Suppressor macrophage treated with lipopolysaccharide for 1 hour (primary cell): ENCODE measurements at regions not wholly inside any gene's neighbourhood (a gene's known extent, or its start where the extent isn't known, plus 50 kb on each side); places are given as distances from the start of the nearest gene placed in this dataset.

Source experiments
- DNase-seq, 3 donors: peaks; one replicate each; pipeline ENCODE4 v3.0.0-alpha.2; 2020 to 2022

DNA sequence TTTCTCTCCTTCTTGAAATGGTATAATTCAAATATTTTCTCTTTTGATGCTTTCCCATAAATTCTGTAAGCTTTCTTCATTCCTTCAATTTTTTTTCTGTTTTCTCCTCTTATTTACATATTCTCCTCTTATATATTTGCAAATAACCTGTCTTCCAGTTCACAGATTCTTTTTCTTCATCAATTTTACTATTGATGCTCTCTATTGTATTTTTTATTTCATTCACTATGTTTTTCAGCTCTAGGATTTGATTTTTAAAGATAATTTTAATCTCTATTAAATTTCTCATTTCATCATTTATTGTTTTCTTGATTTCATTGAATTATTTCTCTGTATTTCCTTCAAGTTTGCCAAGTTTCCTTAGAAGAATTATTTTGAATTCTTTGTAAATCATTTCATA, 54.0 kb upstream of the PRPS1L1 start:
- no peak for DNase-seq

DNA sequence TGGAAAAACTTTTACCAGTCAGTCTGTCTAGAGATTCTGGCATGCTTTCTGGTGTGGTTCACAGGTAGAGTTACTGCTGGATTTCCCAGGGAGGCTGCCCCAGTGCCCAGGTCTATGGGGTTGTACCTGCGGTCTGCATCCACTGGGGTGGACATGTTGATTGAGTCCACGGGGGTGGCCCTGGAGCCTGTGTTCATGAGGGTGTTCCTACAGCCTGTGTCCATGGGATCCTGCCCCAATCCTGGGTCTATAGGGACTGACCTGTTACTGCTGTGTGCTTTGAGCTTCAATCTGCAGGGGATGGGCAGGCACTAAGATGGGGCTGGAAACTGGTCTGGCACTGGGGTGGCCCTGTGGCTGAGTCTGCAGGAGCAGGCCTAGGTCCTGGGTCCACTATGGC, 54.5 kb upstream of the PRPS1L1 start:
- no peak for DNase-seq

DNA sequence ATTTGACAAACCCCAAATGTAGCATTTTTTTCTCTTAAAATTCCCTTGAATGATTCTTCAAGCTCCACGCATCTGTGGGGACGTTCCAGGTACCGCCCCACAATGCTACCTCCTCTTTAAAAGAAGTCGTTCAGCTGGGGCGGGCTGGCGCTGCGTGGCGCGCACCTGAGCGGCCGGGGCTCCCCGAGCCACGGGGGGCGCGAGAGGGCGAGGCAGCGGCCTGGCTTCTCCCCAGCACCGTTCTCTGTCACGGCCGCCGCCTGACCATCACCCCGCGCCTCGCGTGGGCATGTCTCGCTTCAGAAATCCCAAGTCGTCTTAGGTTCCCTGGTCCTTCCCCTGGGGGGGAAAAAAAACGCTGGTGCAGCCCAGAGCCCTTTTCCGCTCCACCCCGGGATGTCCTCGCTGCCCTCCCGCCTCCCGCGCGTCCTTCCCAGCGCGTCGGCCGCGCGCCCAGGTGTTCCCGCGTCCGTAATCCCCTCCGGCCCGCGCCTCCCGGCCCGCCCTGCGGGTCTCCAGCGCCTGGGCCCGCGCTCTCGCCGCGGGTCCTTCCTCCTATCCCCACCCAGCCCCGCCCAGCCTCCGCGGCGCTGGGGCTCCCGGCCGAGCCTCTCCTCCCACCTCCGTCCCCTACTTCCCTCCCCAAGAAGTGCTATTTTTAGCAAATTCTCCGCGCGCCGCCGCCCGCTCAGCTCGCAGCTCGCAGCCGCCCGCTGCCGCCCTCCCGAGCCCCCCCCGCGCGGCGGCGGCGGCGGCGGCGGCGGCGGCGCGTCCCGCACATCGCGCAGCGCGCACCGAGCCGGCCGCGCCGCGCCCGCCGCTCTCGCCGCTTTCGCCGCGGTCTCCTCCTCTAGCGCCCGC, 58.7 kb upstream of the PRPS1L1 start:
- peak; percentile 51 to 61 (median 57) for DNase-seq

DNA sequence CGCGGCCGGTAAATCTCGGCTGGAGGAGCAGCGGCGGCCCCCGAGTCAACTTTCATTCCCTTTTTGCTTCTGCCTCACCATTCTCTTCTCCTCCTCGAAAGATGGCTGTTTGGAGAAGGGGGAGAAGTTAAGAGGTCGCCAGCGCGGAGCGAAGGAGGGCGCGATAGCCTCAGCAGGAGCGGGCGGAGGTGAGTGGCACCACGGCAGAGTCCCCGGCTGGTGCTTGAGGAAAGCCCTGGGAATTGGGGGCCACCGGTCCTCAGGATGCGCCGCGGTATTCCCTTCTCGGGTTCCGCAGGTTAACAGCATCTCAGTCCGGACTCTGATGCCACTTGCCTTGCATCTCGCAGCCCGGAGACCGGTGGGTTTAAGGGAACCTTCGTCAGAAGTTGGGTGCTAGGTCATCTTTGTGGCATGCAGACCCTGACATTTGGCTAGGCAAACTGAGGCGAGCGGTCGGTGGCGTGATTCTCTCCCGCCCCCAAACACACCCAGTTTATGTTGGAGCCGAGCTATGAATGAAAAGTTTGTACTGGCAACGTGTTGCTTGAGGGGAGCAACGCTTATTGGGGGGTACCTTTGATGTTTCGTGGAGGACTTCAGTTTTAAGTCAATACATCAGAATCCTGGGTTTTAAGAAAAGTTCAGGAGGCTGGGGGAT, 59.5 kb upstream of the PRPS1L1 start:
- no peak for DNase-seq

DNA sequence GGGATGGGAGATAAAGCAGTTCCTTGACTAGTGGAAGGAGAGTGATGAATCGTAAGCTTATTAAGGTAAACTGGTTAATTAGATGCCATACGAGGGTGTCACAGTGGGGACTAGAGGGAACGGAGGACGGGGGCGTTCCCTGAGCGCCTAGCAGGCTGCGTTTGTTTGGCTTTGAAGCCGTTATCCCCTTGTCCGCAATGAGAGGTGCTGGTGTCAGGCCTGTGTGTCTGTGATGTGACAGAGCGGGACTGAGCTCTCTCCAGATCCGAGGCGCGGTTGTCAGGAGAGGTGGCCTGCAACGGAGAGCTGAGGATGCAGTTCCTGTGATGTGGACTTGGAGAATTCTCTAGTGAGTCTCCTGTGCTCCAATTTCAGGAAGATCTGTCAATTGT, 60.0 kb upstream of the PRPS1L1 start:
- DNase-seq = no peak

DNA sequence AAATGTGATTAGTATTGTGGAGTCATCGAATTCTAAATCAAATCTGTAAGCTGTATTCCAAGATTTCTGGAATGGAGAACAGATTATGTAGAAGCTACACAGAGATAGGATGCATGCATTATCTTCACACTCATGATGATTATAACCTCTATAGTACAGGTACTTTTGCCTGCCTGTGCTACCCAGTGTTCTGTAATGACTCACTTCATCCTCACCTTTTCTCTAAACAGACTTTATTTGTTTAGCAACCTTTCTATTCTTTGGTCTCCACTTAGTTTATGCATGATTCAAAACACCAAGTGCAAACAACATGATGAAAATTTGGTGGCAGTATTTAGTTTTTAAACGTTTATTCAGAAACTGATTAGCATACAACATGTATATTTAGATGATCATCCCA, 68.4 kb upstream of the PRPS1L1 start:
- no peak for DNase-seq

DNA sequence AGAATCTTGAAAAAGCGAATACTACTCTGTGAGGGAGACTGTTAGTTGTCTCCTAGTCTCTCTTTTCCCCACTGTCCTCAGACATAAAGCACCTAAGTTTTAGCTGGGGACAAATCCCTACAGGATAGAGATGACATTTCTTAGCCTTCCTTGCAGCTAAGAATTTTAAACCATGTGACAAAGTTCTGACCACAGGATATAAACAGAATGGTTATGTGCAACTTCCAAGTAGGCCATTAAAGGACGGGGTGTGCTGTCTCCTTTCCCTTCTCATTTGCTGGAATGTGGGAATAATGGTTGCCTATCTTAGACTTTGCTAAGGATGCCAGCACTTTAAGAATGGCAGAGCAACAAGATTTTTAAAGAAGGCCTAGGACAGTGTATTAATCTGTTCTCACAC, 74.9 kb upstream of the PRPS1L1 start:
- no peak for DNase-seq

DNA sequence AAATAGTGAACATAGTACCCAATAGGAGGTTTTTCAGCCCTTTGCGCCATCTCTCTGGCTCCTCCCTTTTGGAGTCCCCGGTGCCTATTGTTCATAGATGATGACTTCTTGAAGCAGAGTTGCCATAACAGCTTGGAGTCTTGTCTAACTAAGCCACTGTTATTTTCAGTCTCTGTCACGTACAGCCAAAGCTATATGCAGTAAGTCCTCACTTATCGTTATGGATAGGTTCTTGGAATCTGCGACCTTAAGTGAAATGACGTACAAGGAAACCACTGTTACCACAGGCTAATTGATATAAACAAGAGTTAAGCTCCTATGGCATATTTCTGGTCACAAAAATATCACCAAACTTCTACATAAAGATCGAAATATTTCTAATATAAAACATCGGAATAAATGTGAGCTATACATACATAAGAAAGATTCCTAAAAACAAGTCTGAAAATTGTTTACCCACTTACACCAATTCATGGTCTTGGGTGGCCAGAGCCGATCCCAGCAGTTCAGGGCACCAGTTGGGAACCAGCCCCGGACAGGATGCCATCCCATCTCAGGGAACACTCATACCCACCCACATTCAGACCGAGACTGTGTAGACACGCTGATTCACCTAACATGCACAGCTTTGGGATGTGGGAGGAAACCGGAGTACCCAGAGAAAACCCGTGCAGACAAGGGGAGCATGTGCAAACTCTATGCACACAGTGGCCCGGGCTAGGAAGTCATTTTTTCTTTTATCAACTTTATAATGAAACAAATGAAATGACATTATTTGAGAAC, 76.0 kb upstream of the PRPS1L1 start:
- no peak for DNase-seq

DNA sequence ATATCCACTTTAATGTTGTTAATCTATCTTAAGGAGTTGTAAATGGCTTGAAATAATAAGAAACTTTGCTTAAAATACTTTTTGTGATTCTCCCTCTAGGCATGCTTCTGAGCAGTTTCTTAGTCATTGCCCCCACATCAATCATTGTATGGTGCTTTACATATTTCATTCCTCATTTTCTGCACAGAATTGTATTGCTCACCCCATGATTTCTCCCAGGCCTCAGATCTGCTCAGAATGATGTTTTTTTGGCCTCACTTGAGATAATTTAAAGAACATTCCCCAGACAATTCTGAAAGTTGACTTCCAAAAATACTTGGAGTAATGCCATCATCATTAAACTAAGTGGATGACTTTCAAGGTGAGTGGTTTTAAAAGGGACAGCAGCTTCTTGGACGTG, 82.1 kb upstream of the PRPS1L1 start:
- DNase-seq = no peak

DNA sequence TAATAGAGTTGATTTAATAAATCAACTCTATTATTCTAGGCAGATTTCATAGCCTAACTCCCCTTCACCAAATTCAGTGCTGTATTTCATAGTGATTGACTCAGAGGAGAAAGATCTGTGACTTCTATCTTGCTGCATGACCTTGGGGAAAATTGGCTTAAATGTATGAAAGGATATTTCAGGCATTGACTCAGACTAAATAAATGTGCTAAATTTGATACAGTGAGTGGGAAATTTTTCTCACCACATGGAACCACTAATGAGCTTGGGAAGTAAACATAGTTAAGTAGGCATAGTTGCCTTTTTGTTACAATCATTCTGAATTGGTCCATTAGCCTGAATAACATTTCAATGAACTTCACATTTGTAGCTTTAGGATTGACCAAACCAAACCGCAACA, 89.0 kb upstream of the PRPS1L1 start:
- no peak for DNase-seq

DNA sequence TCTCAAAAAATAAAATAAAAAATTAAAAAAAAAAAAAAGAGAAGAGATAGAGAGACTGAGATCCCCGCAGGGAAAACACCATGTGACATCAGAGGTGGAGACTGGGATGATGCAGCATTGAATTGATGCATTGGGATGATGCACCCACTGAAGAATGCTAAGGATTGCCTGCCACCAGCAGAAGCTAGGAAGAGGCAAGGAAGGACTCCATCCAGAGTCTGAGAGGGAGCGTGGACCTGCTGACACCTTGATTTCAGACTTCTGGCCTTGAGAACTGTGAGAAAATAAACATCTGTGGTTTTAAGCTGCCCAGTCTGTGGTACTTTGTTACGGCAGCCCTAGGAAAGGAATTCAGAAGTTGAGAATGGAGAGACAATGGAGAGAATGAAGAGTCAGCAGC, 89.8 kb upstream of the PRPS1L1 start:
- DNase-seq = peak in 1 of 3 donors; percentile 2

DNA sequence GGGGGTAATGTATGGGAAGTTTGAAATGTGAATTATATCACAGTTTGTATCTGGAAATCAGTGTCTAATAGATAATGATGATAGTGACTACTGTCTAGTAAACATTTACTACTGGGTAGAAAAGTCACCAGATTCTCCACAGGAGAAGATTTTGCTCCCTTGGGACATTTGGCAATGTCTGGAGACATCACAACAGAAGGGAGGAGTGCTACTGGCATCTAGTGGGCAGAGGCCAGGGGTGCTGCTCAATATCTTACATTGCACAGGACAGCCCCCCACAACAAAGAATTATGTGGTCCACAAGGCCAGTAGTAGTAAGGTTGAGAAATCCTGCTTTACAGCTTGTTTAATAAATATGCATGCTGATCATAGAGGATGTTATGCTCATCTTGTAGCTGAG, 92.3 kb upstream of the PRPS1L1 start:
- peak in 1 of 3 donors; percentile 2 for DNase-seq

DNA sequence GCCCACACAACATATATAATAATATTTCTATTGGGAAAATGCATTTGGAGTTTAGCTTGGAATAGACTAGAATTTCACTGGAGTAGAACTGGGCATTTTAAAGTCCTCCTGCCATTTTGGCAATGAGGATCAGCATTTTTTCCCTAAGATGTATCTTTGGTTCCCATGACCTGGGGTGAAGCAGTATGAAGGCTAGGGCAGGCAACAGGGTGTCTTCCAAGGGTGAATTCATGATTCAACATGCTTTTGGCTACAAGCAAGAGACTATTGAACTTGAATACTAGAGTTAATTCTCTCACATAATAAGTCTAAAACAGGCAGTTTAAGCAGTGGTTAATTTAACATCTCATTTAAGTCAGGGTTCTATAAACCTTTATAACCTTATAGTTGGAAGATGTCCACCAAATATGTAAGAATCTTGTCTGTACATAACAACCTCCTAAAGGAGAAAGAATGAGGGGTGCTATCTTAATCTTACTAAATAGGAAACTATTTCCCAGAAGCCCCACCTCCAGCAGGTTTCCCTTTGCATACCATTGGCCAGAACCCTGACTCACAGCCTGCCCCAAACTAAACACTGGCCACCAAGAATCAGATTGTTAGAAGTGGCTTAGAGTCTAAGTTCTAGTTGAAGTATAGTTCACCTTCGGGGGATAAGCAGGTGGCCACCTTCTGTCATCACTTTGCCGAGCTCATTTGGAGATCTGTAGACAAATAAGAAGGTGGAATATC, 96.0 kb upstream of the PRPS1L1 start:
- no peak for DNase-seq

DNA sequence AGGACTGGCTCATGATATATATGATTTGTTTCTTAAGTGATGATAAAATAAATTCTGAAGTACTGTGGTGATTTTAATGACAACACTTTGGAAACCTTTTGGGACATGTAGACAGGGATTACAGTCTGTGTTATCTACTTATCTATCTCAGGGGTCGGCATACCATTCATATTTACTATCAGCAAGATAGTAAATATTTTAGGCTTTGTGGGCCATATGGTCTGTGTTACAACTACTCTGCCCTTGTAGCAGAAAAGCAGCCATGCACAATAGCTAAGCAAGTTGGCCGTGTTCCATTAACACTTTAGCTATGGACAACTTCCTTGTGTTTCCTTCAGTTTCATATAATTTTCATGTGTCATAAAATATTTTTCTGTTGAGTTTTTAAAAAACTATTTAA, 97.8 kb upstream of the PRPS1L1 start:
- no peak for DNase-seq

DNA sequence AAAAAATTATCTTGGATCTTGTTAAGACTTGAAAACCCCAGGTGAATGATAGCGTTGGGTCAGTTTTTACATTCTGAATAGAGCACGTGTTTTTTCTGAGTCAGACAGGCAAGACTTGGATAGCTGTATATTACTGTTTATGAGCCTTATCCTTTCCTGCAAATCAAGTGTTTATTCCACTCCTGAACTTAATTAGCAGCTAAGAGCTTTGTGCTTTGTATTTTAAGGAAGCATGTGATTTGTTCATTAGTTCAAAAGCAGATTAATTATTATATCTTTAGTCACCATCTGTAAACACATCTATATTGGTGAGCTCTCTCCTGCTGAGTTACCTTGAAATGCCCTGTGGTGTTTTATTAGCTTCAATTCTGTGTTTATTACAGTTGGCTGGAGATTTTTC, 98.6 kb upstream of the PRPS1L1 start:
- DNase-seq = no peak

DNA sequence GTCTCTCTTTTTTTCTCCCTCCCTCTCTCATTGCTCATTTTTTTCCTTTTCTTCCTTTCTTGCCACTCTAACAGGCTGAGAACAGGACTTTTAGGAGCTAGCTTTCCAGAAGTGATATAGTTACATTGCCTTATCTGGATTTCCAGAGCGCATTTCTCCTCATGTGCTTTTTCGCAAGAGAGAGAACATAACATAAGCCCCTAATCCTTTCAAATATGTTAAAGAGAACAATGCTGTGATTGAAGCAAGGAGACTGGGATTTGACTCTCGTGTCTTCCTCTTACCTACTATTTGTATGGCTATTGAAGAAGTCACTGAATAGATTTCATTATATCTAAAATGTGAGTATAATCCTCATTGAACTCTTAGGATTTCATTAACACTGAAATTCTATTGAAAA, 101.2 kb upstream of the PRPS1L1 start:
- no peak for DNase-seq

DNA sequence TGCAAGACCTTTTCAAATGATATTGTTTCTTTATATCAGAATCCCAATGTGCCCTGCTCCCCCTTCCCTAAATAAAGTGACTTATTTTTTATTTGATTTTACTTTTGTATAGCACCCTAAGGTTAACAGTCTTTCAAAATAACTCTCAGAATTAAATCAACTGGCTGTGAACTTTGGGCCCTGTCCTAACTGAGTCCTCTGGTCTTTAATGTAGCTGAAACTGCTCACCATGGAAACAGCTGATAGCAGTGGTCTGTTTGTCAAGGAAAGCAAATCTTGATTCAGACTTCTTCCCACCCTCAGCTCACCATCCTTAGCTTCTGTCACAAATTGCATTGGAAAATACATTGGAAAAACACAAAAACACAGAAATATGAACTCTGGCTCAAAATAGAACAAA, 105.2 kb upstream of the PRPS1L1 start:
- DNase-seq = no peak

DNA sequence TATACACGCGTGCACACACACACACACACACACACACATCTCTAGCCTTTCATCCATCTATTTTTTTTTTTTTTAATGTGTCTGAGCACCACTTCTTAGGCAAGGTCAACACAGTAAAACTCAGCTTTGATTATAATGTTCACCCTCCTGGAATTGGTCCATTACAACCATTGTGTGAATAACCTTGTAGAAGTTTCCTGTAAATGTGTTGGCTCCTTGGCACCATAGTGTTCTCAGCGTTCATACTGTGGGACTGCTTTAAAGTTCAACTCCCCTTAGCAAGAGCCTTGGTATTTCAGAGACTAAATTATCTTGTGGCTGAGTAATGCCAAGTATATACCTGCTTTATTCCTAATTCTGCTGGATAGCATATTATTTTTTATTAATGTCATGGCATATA, 106.3 kb upstream of the PRPS1L1 start:
- no peak for DNase-seq

DNA sequence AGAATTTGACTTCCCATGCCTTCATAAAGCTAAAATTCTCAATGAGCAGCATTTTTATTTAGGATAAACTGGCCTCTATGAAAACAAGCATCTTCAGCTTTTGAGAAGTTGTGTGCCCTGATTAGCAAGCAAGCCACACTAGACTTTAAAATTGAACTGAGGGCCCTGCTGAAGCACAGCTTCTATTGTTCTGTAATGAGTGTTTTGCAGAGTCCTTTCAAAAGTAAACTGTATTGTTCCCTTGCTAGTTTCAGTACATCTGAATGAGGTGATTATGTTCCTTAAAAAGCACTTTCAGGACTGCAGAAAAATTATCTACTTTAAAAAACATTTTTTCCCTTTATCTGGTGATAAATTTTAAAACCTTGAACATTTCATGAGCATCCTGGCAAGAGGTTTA, 113.3 kb upstream of the PRPS1L1 start:
- DNase-seq = no peak

DNA sequence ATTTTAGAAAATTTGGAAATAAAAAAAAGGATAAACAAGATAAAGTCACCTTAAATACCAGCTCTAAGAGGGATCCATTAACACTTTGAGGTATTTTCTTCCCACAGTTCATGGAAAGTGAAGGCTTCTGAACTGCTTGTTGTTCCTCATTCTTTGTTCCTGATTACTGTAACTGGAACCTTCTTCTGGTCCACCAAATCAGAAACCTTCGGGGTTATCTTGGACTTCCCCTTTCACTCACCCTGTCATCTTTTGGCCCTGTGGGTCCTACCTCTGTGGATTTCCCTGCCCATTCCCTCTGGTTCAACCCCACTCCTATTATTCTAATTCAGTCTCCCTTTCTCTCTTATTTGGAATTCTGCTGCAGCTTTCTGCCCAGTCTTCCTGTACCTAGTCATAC, 116.5 kb upstream of the PRPS1L1 start:
- peak; percentile 70 to 79 (median 74) for DNase-seq

DNA sequence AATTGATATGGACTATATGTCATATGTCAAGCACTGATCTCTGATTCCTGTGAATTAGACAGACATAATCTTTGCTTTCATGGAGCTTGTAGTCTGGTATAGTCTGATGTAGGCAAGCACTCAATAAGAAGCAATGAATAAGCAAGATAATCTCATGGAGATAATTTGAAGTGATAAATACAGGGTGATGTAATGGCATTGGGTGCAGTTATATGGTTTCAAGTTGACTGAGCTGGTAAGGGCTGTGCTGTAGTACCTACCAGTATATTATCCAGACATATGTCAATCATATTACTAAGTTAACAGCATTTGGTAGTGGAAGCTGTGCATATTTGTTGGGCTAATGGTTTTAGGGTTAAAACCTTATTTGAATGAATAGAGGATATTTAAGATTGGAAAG, 117.5 kb upstream of the PRPS1L1 start:
- DNase-seq = no peak

DNA sequence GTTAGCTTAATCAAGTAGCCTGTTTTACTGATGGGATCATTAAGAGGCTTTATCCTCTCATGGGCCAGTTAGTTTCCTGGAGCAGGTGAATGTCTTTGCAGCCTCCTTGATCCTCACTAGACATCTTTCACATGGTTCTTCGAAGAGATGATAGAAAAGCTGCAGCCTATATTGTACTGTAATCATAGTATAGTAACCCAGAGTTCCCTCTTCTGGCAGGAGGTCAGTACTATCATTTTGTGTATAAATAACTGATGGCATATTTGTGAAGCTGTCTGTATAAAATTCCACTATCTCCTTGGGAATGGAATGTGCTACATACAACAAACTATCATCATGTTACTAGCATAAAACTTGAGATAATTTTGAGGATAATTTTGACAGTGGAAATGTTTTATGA, 123.8 kb upstream of the PRPS1L1 start:
- DNase-seq = no peak

DNA sequence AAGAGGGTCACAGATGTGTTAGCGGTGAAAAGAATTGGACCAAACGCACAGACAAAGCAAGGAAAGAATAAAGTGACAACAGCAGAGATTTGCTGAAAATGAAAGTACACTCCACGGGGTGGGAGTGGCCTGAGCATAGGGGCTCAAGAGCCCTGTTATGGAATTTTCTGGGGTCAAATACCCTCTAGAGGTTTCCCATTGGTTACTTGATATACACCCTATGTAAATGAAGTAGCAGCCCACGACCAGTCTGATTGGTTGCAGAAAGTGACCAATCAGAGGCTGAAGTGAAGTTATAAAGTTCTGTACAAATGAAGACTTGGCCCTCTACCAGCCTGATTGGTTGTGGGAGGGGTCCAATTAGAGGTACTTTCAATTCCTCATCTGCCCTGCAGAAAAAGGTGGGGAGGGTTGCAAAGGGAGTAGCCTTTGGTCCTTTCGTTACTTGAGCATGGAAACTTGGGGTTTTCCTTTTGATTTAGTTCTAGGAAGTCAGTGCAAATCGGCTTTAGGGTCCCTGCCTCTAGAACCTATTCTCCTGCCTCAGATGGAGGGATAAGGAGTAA, 125.6 kb upstream of the PRPS1L1 start:
- DNase-seq = no peak
